IgD-negative memory B cell (primary cell): ENCODE measurements at regions not wholly inside any gene's neighbourhood (a gene's known extent, or its start where the extent isn't known, plus 50 kb on each side); places are given as distances from the start of the nearest gene placed in this dataset.

Source experiments
- H3K27ac Mint-ChIP-seq, 3 donors: one replicate each; pipeline ENCODE4 v1.8.0; 2020 to 2022; ENCODE audit warnings: mild to moderate bottlenecking in 3 of 3, mixed read lengths in 3 of 3, moderate library complexity in 1 of 3
- H3K27me3 Mint-ChIP-seq: one replicate; pipeline ENCODE4 v1.8.0; 2021; ENCODE audit warnings: mixed read lengths
- H3K36me3 Mint-ChIP-seq: one replicate; pipeline ENCODE4 v1.8.0; 2020; ENCODE audit warnings: mild to moderate bottlenecking, mixed read lengths
- H3K4me1 Mint-ChIP-seq, 3 donors: one replicate each; pipeline ENCODE4 v1.8.0; 2020 to 2022; ENCODE audit warnings: mixed read lengths in 3 of 3, mild to moderate bottlenecking in 1 of 3
- H3K4me3 Mint-ChIP-seq, 4 donors: one replicate each; pipeline ENCODE4 v1.8.0; 2020 to 2022; ENCODE audit warnings: mild to moderate bottlenecking in 4 of 4, mixed read lengths in 4 of 4, moderate library complexity in 3 of 4
- H3K9me3 Mint-ChIP-seq, 3 donors: one replicate each; pipeline ENCODE4 v1.8.0; 2020 to 2021; ENCODE audit warnings: mixed read lengths in 3 of 3, mild to moderate bottlenecking in 1 of 3

DNA sequence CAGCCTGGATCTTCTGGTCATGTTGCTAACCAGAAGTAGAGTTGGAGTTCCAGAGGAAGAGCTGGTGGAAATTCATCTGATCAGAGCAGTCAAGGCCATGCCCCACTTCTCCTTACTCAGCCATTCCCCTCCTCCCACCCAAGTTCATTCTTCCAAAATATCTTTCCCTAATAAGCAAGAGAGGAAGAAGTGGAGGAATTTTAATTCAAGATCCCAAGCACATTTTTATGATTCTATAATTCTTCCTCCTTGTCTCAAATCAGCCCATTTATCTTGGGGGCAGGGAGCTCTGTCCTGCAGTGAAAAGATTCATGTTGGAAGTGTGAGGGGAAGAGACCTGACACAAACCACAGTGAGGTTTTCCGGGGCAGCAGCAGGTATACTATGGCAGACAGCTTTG, 85.0 kb upstream of the GALNT15 start:
- H3K27me3 Mint-ChIP-seq: peaks cover 5% of the 10 kb centered on the region

DNA sequence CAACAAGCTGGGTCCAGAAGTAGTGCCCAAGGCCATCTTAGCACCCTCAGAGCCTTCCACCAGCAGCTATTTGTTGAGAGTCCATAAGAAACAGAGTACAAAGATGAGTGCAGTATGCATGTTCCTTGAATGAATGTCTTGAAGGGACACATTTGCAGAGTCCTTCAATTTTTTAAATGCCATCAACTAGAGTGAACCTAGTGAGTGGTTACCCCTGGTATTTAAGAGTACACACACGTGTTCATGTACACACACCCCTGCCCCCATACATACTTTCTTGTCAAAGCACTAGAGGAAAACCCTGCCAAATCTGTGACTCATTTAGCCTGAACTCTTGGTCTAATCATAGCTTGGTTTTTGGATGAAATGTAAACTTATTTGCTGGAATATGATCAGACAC, 84.5 kb upstream of the GALNT15 start:
- Mint-ChIP-seq H3K9me3 (peaks cover 0 to 4% (median 0%) of the 10 kb centered on the region in 3 donors), H3K36me3 (no peaks in the 10 kb centered on the region), H3K27ac (no peak overlapping the region), H3K4me1 (no peaks in the 10 kb centered on the region), H3K27me3 (peaks cover 5% of the 10 kb centered on the region), H3K4me3 (no peak overlapping the region)

More for the DNA sequence above, 85.0 kb upstream of the GALNT15 start:
- Mint-ChIP-seq H3K36me3 (no peaks in the 10 kb centered on the region), H3K27ac (no peak overlapping the region), H3K9me3 (peaks cover 0 to 6% (median 2%) of the 10 kb centered on the region in 3 donors), H3K4me3 (no peak overlapping the region), H3K4me1 (no peaks in the 10 kb centered on the region)

GRCh38 chr3:16090706-16091105, 83.8 kb upstream of the GALNT15 start:
- Mint-ChIP-seq H3K36me3 (no peaks in the 10 kb centered on the region), H3K4me1 (no peaks in the 10 kb centered on the region), H3K9me3 (no peaks in the 10 kb centered on the region), H3K27ac (no peak overlapping the region), H3K27me3 (peaks cover 1% of the 10 kb centered on the region), H3K4me3 (no peak overlapping the region)

DNA sequence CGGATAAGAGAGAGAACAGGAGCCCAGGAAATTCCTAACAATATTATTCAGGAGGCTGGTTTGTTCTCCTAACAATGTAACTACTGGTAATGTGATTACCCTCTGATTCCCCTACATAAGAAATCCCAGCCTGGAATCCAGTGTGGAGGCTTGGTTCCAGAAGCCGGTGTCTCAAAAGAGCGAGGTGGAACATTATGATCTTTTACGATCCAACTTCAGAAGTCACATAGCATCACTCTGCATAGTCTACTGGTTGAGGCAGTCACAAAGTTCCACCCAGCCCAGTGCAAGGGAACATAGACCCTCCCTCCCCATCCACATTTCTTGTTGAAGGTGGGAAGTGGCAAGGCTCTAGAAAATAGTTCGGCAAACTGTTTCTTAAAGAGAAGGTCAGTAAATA, 81.6 kb upstream of the GALNT15 start:
- Mint-ChIP-seq H3K27ac (no peak overlapping the region), H3K4me3 (no peak overlapping the region), H3K4me1 (no peaks in the 10 kb centered on the region), H3K9me3 (peaks cover 0 to 2% (median 0%) of the 10 kb centered on the region in 3 donors), H3K27me3 (peaks cover 1% of the 10 kb centered on the region), H3K36me3 (peaks cover 2% of the 10 kb centered on the region)

- H3K27ac Mint-ChIP-seq: no peak overlapping the region
- peaks cover 1% of the 10 kb centered on the region for H3K27me3 Mint-ChIP-seq
- no peaks in the 10 kb centered on the region for H3K36me3 Mint-ChIP-seq
- H3K4me1 Mint-ChIP-seq: no peaks in the 10 kb centered on the region
- no peak overlapping the region for H3K4me3 Mint-ChIP-seq
- H3K9me3 Mint-ChIP-seq: peaks cover 2 to 4% (median 2%) of the 10 kb centered on the region in 3 donors
Measured at GRCh38 chr3:16101295-16102186, 72.9 kb upstream of the GALNT15 start.

DNA sequence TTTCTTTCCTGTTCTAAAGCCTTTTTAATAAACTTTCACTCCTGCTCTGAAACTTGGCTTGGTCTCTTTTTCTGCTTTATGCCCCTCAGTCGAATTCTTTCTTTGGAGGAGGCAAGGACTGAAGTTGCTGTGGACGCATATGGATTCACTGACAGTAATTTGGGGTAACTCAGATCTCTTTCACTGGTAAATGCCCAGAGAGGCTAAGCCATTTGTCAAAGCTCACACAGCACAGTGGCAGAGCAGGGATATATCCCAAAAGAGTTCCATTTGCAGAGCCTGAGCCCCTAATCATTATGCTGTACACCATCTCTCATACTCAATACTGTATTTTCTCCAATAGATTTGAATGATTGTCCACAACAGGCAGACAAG, 72.3 kb upstream of the GALNT15 start:
- Mint-ChIP-seq H3K36me3 (no peaks in the 10 kb centered on the region), H3K27ac (no peak overlapping the region), H3K9me3 (peaks cover 3 to 4% (median 3%) of the 10 kb centered on the region in 3 donors), H3K27me3 (peaks cover 1% of the 10 kb centered on the region), H3K4me1 (no peaks in the 10 kb centered on the region), H3K4me3 (no peak overlapping the region)

GRCh38 chr3:16102905-16103364, 71.5 kb upstream of the GALNT15 start:
- peaks cover 1% of the 10 kb centered on the region for H3K27me3 Mint-ChIP-seq
- no peaks in the 10 kb centered on the region for H3K4me1 Mint-ChIP-seq
- no peaks in the 10 kb centered on the region for H3K36me3 Mint-ChIP-seq
- peaks cover 3 to 6% (median 4%) of the 10 kb centered on the region in 3 donors for H3K9me3 Mint-ChIP-seq
- no peak overlapping the region for H3K4me3 Mint-ChIP-seq
- no peak overlapping the region for H3K27ac Mint-ChIP-seq

DNA sequence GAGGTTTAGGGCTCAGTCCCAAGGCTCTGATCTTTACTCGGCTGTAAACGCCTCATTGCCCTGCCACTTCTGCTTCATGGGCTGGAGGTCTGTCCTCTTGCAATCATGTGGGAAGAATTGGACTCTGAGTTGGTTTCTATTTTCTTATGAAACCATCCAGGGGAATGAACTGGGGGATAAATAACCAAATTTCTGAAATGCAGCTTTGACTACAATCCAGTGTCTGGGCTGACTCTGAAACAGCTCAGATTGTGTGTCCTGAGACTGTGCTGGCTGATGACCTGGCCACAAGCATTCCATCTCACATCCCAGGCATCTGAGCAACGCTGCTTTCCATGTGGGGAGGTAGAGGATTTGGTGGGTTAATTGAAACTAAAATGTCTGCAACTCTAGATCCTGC, 71.0 kb upstream of the GALNT15 start:
- no peaks in the 10 kb centered on the region for H3K36me3 Mint-ChIP-seq

DNA sequence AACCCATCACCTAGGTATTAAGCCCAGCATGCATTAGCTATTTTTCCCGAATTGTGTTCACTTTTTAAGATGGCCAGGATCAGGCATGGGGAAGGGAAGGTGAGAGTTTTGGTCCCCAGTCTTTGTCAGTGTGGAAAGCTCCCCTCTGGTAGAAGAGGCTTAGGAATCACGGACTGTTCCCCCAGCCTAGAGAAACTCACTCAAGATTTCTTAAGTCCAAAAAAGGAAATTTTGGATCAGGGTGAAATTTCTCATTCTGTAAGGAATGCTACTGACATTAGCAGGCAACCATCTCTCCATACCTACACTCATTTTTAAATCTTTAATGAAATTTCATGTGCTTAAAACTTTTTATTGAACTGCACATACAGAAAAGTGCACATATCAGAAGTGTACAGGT, 70.3 kb upstream of the GALNT15 start:
- Mint-ChIP-seq H3K36me3 (no peaks in the 10 kb centered on the region), H3K4me1 (no peaks in the 10 kb centered on the region), H3K27ac (no peak overlapping the region), H3K27me3 (peaks cover 1% of the 10 kb centered on the region), H3K9me3 (peaks cover 3 to 6% (median 4%) of the 10 kb centered on the region in 3 donors), H3K4me3 (no peak overlapping the region)

More for the DNA sequence above, 71.0 kb upstream of the GALNT15 start:
- no peak overlapping the region for H3K4me3 Mint-ChIP-seq
- peaks cover 1% of the 10 kb centered on the region for H3K27me3 Mint-ChIP-seq
- no peak overlapping the region for H3K27ac Mint-ChIP-seq
- no peaks in the 10 kb centered on the region for H3K4me1 Mint-ChIP-seq
- peaks cover 3 to 6% (median 4%) of the 10 kb centered on the region in 3 donors for H3K9me3 Mint-ChIP-seq

DNA sequence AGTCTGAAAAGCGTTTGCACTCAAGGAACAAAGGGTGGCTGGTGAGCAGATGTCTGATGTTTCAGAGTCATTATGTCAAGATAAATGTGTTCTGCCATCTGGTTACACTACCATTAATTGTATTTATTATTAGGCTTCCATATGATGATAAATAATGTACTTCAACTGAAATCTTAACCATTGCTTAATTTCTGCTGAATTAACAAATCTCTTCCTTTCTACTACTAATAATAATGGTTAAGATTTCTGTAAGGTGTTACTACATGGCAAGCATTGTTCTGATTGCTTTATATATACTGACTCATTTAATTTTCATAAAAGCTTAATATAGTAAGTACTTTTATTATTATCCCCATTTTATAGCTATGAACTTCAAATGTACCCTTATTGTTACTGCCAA, 68.4 kb upstream of the GALNT15 start:
- H3K27ac Mint-ChIP-seq: no peak overlapping the region
- H3K9me3 Mint-ChIP-seq: peaks cover 3 to 9% (median 4%) of the 10 kb centered on the region in 3 donors
- H3K4me1 Mint-ChIP-seq: no peaks in the 10 kb centered on the region
- H3K27me3 Mint-ChIP-seq: peaks cover 1% of the 10 kb centered on the region
- H3K4me3 Mint-ChIP-seq: no peak overlapping the region
- H3K36me3 Mint-ChIP-seq: no peaks in the 10 kb centered on the region

DNA sequence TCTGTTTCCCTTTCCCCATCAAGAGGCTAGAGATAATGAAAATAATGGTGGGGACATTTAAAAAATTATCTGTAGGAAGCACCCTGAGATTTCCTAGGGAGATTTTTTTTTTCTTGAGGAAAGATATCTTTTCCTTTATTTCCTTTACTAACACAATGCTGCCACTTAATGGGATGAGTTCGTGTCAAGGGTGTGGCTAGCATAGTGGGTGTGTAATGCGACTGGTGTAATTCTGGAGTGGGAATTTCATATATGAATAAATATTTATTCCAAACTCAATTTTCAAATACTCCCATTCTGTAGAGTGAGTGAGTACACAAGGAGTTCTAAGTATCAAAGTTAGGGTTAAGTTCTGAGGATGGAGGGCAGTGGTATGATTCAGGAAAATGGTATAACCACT, 66.1 kb upstream of the GALNT15 start:
- Mint-ChIP-seq H3K9me3 (peaks cover 4 to 13% (median 5%) of the 10 kb centered on the region in 3 donors), H3K27ac (no peak overlapping the region), H3K4me3 (no peak overlapping the region), H3K4me1 (no peaks in the 10 kb centered on the region), H3K27me3 (no peaks in the 10 kb centered on the region), H3K36me3 (no peaks in the 10 kb centered on the region)

DNA sequence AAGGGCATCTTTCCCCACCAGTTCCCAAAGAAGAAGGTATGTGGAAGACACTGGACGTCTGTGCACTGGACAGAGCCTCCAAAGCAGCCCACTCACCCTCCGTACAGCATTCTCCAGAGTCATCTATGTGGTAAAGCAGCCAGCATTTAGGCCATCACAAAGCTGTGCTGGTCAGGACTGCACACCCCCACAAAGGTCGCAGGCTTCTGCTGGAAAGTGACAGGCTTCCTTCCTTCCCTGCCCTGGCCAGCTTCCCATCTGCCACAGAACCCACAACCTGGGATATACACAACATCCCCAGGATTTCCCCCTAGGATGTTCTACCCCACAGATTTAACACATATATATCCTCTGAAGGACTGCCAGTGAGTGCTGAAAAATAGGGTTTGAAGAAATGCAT, 64.6 kb upstream of the GALNT15 start:
- no peak overlapping the region for H3K27ac Mint-ChIP-seq
- H3K4me1 Mint-ChIP-seq: no peaks in the 10 kb centered on the region
- H3K9me3 Mint-ChIP-seq: peaks cover 4 to 13% (median 5%) of the 10 kb centered on the region in 3 donors
- H3K27me3 Mint-ChIP-seq: no peaks in the 10 kb centered on the region
- peaks cover 4% of the 10 kb centered on the region for H3K36me3 Mint-ChIP-seq
- no peak overlapping the region for H3K4me3 Mint-ChIP-seq

GRCh38 chr3:16112910-16113504, 61.5 kb upstream of the GALNT15 start:
- H3K36me3 Mint-ChIP-seq: peaks cover 4% of the 10 kb centered on the region
- no peak overlapping the region for H3K27ac Mint-ChIP-seq
- no peaks in the 10 kb centered on the region for H3K4me1 Mint-ChIP-seq
- peaks cover 1 to 6% (median 5%) of the 10 kb centered on the region in 3 donors for H3K9me3 Mint-ChIP-seq
- H3K27me3 Mint-ChIP-seq: peaks cover 4% of the 10 kb centered on the region
- H3K4me3 Mint-ChIP-seq: no peak overlapping the region

- Mint-ChIP-seq H3K36me3 (peaks cover 4% of the 10 kb centered on the region), H3K27ac (no peak overlapping the region), H3K9me3 (peaks cover 1 to 6% (median 5%) of the 10 kb centered on the region in 3 donors), H3K27me3 (peaks cover 4% of the 10 kb centered on the region), H3K4me1 (no peaks in the 10 kb centered on the region), H3K4me3 (no peak overlapping the region)
Measured at GRCh38 chr3:16113704-16114103, 60.8 kb upstream of the GALNT15 start.

DNA sequence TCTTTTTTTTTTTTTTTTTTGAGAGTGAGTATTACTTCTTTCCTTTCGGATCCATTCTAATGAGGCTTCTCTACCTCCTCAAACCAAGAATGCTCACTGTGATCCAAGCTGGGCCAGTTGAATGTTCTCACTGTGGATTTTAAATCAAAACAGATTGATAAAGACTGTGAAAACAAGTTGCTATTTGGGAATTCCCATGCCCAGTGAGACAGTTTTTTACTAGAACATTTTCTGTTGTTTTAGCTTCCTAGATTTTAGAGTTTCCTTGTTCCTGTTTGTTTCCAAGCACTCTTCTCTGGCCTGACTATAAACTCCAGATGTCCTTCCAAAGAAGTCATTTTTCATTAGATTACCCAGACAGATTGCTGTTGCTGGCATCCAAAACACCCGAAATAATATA, 60.1 kb upstream of the GALNT15 start:
- Mint-ChIP-seq H3K4me3 (no peak overlapping the region), H3K9me3 (peaks cover 1 to 6% (median 5%) of the 10 kb centered on the region in 3 donors), H3K4me1 (no peaks in the 10 kb centered on the region), H3K27me3 (peaks cover 4% of the 10 kb centered on the region), H3K27ac (no peak overlapping the region), H3K36me3 (peaks cover 6% of the 10 kb centered on the region)
